Calu3 (cell line): ENCODE measurements at regions not wholly inside any gene's neighbourhood (a gene's known extent, or its start where the extent isn't known, plus 50 kb on each side); places are given as distances from the start of the nearest gene placed in this dataset.

Experiments used
- BruUV-seq: library from RNA; stranded (reverse); fragments of 400-500 nt; replicated peaks from 2 replicates; lab custom pipeline; 2021; lab: Mats Ljungman, UMichigan
- CTCF ChIA-PET: fragments of 300-600 bp; sonication (Branson Sonifier 250); formaldehyde crosslinking; loops from one replicate; lab custom pipeline; 2022; ENCODE audit warnings: antibody characterized with exemption; lab: Charles Lee
- DNase-seq: peaks from one replicate; pipeline ENCODE4 v3.0.0; 2022
- H3K27ac Mint-ChIP-seq: one replicate; pipeline ENCODE4 v1.8.0; 2022; ENCODE audit warnings: mixed read lengths; ENCODE audit not compliant: unreplicated experiment
- H3K27me3 Mint-ChIP-seq: one replicate; pipeline ENCODE4 v1.8.0; 2022; ENCODE audit warnings: mixed read lengths; ENCODE audit not compliant: unreplicated experiment
- H3K36me3 Mint-ChIP-seq: one replicate; pipeline ENCODE4 v1.8.0; 2022; ENCODE audit warnings: mild to moderate bottlenecking, moderate library complexity, mixed read lengths; ENCODE audit not compliant: insufficient read depth, unreplicated experiment
- H3K4me1 Mint-ChIP-seq: one replicate; pipeline ENCODE4 v1.8.0; 2022; ENCODE audit warnings: mild to moderate bottlenecking, low read depth, mixed read lengths; ENCODE audit not compliant: unreplicated experiment
- H3K4me3 Mint-ChIP-seq: one replicate; pipeline ENCODE4 v1.8.0; 2022; ENCODE audit warnings: mild to moderate bottlenecking, low read depth, moderate library complexity, mixed read lengths; ENCODE audit not compliant: unreplicated experiment
- H3K9me3 Mint-ChIP-seq: one replicate; pipeline ENCODE4 v1.8.0; 2022; ENCODE audit warnings: low read depth, mixed read lengths; ENCODE audit not compliant: unreplicated experiment
- CTCF ChIP-seq: fragments of 200-600 bp; IDR thresholded peaks from one replicate; pipeline ENCODE4 v1.8.0; 2022; ENCODE audit warnings: antibody characterized with exemption; ENCODE audit not compliant: unreplicated experiment
- intact Hi-C: fragments of 100-400 bp; cut with micrococcal nuclease; formaldehyde crosslinking; loops from one replicate; pipeline ENCODE4 v1.10.0; 2022; ENCODE audit not compliant: unreplicated experiment

DNA sequence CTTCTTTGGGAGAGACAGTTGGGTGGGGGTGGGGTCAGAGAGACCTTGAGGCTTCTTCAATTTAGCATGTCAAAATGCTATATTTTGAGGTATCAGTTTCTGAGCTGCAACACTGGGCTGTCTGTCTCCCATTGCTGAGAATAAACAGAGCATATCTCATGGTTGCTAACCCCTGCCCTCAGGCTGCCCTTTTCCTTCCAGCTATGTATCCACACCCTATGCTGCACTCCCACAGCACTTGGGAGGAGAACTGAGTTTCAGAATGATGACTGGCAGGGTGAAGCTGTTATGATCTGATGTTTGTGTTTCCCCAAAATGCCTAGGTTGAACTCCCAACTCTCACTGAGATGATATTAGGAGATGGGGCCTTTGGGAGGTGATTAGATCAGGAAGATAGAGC lies 794.0 kb downstream of the RNF144A start:
- DNase-seq = no peak
- H3K27ac Mint-ChIP-seq = no peak overlapping the region
- intact Hi-C loops = no loop called here
- no peaks in the 10 kb centered on the region for H3K27me3 Mint-ChIP-seq
- no peak overlapping the region for H3K4me3 Mint-ChIP-seq
- peaks cover 21% of the 10 kb centered on the region for H3K4me1 Mint-ChIP-seq
- H3K36me3 Mint-ChIP-seq = no peaks in the 10 kb centered on the region
- no TSS peak for BruUV-seq
- CTCF ChIA-PET = no interaction called here
- peaks cover 3% of the 10 kb centered on the region for H3K9me3 Mint-ChIP-seq
- no peak for TF ChIP-seq CTCF

DNA sequence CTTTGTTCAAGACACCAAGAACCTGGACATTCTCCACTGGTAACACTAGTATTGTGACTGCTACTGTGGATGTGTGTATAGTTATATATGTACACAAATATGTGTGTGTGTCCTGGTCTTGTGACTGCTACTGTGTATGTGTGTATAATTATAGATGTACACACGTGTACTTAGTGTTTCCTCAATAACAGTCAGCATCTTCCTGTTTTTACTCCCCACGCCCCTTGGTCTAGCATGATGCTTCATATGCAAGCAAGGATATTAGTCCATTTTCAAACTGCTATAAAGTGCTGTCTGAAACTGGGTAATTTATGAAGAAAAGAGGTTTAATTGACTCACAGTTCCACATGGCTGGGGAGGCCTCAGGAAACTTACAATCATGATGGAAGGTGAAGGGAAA lies 802.7 kb downstream of the RNF144A start:
- H3K36me3 Mint-ChIP-seq = no peaks in the 10 kb centered on the region

DNA sequence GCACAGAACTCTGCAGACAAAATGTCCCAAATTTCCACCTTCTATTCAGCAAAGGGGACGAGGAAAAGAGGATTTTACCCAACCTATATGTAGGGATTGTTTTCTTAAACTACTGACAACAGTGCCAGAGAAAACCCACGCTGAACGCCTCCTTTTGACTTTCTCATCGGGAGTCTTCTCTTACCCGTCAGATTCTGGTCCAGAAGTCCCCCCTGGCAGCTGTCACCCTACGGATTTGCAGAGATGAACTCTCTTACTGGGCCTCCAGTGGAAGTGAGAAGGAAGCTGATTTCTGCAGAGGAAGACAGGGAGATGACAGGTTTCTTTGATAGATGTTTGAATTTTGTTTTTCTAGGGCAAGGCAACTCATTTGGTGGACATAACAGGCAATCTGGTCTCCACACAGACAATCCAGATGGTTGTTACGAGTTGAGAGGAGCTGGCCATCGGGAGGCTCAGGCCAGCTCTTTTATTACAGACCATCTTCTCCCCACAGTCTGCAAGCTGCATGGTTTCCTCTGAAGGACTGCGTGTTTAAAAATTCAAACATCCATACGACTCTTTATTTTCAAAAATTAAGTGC lies 804.3 kb downstream of the RNF144A start:
- CTCF ChIA-PET = no interaction called here
- Mint-ChIP-seq H3K27ac (no peak overlapping the region), H3K36me3 (no peaks in the 10 kb centered on the region), H3K9me3 (no peaks in the 10 kb centered on the region), H3K27me3 (no peaks in the 10 kb centered on the region), H3K4me3 (no peak overlapping the region), H3K4me1 (peaks cover 13% of the 10 kb centered on the region)
- no peak for DNase-seq
- TF ChIP-seq CTCF = no peak
- no TSS peak for BruUV-seq
- intact Hi-C loops = no loop called here

More for the DNA sequence above, 802.7 kb downstream of the RNF144A start:
- H3K27me3 Mint-ChIP-seq = no peaks in the 10 kb centered on the region
- H3K9me3 Mint-ChIP-seq = no peaks in the 10 kb centered on the region
- H3K4me1 Mint-ChIP-seq = no peaks in the 10 kb centered on the region
- intact Hi-C loops = no loop called here
- no TSS peak for BruUV-seq
- H3K27ac Mint-ChIP-seq = no peak overlapping the region
- no peak for TF ChIP-seq CTCF
- DNase-seq = no peak
- no peak overlapping the region for H3K4me3 Mint-ChIP-seq
- CTCF ChIA-PET = no interaction called here

DNA sequence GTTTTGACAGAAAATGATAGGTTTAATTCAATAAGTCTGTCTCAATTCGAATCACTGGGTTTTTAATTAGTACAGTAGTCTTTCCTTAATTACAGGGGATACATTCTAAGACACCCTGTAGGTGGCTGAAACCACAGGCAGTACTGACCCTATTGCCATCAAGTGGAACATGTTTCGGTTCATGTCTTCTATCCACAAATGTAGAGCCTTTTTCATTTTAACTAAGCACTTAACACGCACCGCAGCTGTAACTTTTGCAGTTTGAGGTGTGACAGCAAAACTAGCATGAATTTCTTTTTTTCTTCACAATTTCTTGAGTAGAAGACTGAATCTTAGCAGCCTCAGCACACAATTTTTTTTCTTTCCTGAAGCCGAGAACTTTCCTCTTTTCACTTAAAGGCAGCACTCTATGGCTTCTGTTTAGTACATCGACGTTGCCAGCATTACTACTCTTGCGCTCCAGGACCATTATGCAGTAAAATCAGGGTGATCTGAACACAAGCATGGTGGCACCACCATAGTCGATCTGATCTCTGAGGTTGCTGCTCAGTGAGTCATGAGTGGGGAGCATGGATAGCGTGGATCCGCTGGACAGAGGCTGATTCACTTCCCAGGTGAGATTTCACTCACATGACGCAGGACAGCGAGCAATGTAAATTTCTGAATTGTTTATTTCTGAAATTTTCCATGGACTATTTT lies 805.1 kb downstream of the RNF144A start:
- Mint-ChIP-seq H3K36me3 (no peaks in the 10 kb centered on the region), H3K4me1 (peaks cover 13% of the 10 kb centered on the region), H3K4me3 (no peak overlapping the region), H3K27ac (no peak overlapping the region), H3K9me3 (no peaks in the 10 kb centered on the region), H3K27me3 (no peaks in the 10 kb centered on the region)
- CTCF ChIA-PET = no interaction called here
- intact Hi-C loops = no loop called here
- DNase-seq = no peak
- no TSS peak for BruUV-seq
- no peak for TF ChIP-seq CTCF
